ENCODE measurements at regions not wholly inside any gene's neighbourhood (a gene's known extent, or its start where the extent isn't known, plus 50 kb on each side); places are given as distances from the start of the nearest gene placed in this dataset.

DNA sequence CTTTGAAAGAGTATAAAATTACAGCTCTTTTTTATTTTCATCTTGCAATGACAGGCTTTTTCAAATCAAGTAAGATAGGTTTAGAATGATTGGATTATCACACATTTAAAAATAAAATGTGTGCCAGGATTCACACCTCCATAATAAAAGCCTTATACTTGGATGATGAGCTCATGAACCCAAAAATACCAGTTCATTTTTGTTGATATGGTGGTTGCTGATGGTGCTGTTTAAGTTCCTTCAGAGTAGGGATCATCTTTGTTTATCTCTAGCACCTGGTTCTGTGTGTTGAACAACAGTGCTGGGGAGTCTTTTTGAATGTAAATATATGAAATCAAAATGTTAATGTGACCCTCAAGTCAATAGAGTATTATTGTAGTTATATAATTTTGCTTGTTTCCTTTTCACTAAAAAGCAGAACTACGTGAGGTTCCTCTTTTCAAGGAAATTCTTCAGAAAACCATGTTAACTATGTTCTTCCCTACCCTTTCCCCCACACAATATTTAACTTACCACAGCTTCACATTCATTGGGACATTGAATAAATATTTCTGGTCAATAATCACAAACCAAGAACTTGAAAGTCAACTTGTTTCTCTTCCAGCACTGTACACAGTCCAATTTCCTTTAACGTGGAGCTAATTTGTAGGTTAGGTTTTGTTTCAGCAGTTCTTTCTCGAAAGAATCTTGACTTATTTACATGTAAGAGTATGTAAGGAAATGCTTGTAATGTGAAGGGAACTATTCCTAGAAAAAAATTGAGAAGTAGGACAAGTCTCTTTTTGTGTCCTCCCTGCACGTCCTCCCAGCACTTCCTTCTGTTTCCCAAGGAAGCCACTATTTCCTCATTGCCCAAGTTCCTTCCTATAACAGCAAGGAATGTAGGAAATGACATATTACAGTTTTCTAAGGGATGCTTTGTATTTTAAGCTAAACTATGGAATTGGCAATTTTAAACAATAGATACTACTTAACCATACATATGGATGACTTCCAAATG lies 945.9 kb upstream of the CITED2 start:
- no peak for DNase-seq (ENCODE audit: low spot score)

DNA sequence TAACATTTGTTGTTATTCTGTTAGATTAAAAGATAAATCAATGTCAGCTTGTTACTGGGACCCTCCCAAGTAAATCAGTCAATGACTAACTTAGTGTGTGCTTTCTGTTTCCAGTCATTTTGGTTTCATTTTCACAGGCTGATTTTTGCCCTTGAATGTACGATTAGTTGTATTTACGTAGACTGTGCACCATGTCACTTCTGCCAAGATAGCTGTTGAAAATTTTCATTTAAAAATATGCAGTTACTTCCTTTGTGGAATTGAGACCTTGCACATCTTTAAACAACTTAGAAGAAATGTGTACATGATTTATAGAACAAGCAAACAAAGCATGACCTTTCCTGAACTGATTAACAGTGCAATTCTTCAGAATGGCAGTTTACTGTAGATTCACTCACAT lies 944.8 kb upstream of the CITED2 start:
- DNase-seq (ENCODE audit: low spot score) = no peak

DNA sequence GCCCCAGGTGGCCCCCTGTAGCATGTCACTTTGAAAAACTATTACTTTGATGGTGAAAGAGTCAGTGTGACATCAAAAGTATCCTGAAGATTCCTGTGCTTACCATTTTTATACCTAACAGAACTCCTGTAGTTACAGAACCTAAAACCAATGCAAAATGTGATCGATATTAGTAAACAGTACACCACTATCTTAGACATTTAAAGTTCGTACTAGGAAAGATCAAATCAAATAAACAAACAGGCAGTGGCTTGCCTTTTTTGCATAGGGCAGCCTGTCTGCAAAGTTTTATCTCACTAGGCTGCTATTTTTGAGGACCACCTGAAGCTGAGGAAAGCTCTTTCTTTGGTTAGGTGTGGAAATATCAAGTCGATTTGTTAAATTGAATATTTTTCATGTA lies 944.0 kb upstream of the CITED2 start:
- no peak for DNase-seq (ENCODE audit: low spot score)

DNA sequence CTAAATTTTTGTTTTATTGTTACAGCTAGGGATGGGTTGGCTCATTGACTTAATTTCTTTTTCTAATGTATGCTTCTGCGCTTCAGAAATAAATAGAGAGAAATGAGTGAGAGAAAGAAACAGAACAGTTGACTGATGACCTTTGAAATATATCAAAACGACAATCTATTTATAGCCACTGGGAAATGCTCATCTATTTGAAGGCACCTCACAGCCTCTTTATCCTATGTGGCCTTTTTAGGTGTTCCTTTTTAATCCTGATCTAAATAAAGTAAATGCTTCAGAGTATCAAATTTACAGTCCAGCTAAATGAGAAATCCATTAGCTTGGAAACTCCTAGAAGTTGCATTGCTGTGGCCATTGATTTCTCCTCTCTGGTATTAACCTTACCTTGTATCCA lies 943.5 kb upstream of the CITED2 start:
- DNase-seq (ENCODE audit: low spot score) = no peak

DNA sequence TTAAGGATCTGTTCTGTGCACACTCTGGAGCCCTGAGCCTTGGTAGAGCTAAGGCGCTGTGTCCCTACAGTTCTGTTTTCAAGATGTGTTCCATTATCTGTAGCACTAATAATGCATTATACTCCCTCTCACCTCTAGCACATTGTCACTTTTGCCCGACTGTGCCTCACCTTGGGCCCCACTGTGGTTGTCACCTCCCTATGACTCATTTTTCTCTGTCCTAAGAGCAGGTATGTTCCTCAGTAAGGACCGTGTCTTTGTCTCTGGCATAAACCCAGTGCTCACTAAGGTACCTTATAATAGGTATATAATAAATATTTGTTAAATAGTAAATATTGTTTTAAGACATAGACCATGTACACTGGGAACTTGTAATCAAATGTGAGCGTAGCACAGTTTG lies 942.5 kb upstream of the CITED2 start:
- no peak for DNase-seq (ENCODE audit: low spot score)

DNA sequence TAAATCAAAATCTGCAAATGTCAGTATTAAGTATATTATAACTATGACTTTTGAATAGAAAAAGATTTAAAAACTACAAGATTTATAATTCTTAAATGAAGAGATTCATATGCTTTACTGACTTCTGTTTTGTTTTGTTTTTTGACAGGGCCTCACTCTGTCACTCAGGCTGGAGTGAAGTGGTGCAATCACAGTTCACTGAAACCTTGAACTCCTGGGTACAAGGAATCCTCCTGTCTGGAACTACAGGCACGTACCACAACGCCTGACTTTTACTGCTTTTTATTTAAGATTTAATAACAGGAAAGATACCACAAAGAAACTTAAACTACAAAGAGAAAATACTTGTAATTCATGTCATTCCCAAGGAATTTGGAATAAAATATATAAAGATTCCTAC lies 940.2 kb upstream of the CITED2 start:
- DNase-seq (ENCODE audit: low spot score) = no peak

DNA sequence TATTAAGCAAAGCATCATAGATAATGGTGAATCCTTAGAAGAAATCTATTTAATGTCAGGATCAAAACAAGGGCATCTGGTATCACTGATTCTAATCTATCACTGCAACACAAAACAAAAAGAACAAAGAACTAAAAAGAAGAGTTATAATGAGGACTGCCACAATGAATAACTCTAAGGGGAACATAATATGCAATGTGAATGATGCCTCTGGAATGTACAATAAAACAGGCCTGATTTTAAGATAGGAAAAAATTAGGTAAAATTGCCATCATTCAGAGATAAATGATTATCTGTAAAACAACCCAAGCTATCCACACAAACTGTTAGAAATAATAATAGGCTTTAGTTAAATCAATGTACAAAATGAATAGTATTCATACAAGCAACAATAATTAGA lies 936.7 kb upstream of the CITED2 start:
- DNase-seq (ENCODE audit: low spot score) = no peak

DNA sequence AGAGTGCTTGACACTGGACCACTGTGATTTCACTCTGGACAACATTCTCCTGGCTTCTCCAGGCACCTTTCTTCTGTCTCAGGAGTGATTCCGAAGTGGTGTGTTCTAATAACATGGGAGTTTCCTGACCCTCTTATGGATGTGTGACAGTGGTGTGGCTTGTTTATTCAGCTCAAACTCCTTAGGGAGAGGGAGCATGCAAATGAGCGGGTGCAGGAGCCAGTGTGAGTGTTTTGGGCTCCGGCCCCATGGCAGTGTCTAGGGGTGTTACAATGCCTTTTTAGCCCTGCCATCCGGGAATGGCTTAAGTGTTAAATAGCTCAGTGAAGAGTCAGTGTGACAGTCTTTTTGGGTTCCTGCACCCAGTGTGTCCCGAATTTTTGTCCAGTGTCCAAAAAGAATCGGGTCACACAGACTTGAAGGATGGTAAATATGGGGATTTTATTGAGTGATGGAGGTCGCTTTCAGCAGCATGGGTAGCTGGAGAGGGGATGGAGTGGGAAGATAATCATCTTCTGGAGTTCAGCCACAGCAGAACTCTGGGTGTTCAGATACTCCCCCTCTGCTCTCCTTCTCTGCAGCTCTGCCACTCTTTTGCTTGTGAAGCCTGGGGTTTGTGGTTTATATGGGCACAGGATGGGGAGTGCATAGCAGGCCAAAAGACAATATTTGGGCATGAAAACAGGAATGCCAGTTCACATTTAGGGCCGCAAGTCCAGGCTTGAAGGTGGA lies 928.9 kb upstream of the CITED2 start:
- no peak for DNase-seq (ENCODE audit: low spot score)

DNA sequence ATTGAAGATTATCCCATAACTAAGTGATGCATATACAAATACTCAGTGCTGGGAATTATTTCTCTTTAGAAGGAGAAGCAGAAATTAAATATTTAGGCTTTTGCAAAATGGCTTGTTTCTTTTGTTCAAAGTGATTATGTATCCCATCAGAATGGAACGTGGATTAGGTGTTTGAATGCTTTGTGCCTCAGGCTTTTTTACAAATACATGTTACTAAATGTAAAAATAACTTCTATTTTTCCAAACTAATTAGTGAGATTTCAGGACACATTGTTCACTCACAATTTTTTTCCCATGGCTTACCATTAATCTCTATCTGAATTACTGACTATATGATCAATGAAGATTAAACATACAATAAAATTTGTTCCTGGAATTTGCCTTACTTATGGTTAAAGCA lies 925.9 kb upstream of the CITED2 start:
- DNase-seq (ENCODE audit: low spot score) = no peak

DNA sequence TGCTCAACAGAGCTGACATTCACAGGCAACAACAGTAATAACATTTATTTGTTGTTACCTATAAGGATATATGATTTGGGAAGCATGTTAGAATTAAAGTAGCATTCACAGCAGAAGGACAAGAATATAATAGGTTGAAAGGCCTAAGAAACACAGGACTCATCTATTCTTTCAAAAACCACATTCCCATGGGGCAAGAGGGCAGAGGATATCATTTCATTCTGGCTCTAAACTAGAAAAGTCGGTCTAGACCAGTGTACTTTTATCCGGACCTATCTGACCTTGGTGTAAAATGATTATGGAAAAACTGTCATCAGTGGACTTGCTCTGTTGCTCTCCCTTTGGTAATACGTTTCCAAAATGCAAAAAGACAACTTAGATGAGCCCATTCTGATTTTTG lies 914.7 kb upstream of the CITED2 start:
- no peak for DNase-seq (ENCODE audit: low spot score)

DNA sequence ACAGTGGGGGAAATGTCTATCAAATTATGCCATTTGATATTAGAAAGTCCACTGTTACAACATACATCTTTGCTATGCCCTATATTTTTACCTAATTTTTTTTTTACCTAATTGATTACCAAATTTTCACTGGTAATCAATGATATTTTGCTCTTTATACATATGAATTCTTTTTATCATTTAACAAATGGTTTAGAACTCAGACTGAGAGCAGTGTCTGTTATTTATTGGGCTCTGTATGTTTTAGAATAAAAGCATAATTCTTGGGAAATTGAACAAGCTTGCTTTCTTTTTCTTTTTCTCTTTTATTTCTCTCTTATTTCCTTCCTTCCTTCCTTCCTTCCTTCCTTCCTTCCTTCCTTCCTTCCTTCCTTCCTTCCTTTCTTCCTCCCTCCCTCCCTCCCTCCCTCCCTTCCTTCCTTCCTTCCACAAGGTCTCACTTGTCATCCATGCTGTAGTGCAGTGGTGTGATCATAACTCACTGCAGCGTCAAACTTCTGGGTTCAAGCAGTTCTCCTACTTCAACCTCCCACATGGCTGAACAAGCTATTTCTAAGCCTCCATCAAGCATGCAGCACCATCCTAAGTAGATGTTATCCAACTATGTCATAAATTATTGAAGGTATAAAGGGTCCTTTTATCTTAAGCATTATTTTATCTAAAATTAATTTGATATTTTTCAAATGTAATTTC lies 911.7 kb upstream of the CITED2 start:
- no peak for DNase-seq (ENCODE audit: low spot score)

DNA sequence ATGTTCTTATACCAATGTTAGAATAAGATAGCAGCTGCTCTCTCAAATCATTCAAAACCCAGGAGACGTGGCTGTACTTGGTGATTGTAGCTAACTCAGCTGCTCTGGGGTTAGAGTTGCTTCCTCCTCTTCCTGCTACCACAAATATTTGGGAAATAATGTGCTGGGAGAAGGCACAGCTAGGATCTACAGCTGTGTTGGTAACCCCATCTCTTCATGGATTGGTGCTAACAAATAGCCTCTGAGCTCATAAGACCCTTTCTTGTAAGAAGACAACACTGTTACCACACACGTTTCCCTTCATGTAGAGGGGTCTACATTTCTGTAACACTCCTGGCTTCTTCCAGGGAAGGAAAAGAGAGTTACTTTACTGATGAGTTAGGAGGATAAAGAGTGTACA lies 911.0 kb upstream of the CITED2 start:
- no peak for DNase-seq (ENCODE audit: low spot score)

DNA sequence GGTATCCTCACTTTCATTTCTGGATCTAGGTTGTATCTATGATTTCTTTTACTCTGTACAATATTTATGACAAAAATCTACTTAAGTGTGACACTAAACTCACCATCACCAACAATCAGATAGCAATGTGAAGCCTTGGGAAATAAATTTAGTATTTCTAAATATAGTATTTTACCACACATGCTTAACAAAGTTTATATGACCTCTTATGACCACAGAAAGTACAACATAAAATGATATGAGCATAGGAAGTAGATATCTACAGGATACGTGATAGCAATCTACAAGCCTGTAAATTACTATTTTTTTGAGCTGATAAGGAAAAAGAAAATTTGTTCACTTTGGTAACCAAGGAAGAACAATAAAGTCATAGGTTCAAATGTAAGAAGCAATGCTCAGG lies 910.4 kb upstream of the CITED2 start:
- no peak for DNase-seq (ENCODE audit: low spot score)

DNA sequence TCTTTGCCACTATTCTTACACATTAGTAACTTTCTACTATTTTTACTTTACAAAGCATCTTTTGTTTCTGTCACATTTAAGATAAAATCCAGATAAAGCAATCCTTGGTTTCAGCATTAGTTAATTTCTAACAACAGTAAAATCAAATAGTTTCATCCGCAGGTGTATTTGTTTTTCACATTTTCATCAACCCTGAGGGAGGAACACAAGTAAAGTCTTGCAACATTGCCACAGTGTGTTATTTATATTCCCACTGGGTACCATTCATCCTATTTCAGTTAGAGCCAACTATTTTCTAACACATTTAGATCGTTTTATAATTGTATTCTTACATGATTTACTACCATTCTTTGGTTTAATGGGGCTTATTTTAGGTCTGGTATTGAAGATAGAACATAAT lies 908.7 kb upstream of the CITED2 start:
- DNase-seq (ENCODE audit: low spot score) = no peak

DNA sequence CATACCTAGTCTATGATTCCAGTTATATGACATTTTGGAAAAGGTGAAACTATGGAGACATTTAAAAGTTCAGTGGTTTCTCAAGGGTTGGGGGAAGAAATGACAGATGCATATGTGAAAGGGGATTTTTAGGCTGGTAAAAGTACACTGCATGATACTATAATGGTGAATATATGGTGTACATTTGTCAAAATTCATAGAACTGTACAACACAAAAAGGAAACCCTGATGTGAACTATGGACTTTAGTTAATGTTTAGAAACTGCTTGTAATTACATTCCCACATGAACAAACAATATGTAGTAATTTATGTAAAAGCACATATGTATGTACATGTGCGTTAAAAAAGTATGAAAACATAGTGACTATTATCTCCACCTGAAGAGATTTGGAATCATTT lies 907.3 kb upstream of the CITED2 start:
- no peak for DNase-seq (ENCODE audit: low spot score)

DNA sequence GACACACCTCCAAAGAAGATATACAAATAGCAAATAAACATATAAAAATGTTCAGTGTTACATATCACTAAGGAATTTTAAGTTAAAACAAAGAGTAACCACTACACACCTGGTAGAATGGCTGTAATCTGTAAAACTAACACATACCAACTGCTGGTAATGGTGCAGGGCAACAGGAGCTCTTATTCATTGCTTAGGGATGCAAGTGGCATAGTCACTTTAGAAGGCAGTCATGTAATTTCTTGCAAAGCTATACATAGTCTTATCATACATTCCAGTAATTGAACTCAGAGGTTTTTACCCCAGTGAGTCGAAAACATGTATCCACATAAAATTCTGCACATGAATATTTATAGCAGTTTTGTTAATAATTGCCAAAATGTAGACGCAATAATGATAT lies 906.8 kb upstream of the CITED2 start:
- no peak for DNase-seq (ENCODE audit: low spot score)

DNA sequence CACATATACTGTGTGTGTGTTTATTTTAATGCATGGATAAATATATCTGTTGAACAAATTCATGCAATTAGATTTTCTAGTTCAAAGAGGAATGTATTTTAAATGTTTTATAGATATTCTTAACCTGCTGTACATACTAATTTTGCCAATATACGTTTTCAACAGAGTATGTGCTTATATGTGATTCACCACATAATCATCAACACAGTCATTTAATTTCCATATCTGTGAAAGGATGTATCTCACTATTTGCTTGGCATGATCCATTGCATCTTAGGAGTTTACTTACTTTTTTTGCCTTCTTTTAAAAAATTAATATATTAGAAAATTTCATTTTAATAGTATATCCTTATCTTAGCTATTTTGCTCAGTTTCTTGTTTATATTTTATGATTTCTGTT lies 902.3 kb upstream of the CITED2 start:
- no peak for DNase-seq (ENCODE audit: low spot score)

DNA sequence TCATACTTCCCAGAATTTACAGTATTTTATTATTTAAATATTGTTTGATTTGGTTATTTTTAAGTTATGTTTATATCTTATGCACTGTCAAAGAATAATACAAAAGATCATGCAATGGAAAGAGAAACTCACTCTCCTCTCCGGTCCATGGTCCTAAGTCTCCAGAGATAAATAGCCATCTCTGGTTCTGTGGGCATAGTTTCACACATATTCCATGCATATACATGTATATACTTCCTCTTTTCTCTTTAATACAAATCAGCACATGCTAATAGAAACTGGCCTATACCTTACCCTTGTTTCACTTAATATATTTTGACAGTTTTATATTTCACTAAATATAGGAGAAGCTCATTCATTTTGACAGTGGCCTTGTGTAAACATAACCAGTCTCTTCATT lies 901.7 kb upstream of the CITED2 start:
- DNase-seq (ENCODE audit: low spot score) = no peak

DNA sequence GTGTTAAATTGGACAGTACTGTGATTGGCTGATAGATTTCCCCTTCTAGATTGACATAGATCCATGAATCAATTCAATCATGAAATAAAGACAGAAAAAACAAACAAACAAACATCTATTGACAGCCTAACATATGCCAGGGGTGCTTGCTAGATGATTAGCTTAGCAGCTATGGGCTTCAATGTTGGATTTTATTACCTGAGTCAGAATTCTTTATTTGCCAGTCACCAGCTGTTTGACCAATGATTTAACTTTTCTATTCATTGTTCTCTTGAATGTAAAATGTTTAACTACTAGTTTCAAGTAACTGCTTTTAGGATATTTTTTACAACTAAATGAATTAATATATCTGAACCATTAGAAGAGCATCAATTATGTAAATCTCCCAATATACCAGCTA lies 901.3 kb upstream of the CITED2 start:
- no peak for DNase-seq (ENCODE audit: low spot score)

DNA sequence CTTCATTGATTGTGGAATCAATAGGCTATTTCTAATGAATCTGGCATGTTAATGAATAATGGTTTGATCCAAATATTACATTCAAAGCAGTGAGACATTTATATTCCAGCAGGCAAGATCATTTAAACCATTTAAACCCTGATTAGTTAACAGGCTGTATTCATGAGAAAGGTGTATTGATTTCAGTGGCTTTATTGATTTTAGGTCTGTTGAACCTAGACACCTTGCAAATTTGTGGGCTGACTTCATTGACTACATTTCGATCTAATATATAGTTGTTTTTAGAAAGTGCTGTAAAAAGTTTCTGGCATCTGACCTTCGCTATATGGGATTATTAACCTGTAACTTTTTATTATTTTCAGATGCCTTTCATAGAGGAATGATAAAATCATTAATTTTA lies 900.1 kb upstream of the CITED2 start:
- no peak for DNase-seq (ENCODE audit: low spot score)

DNA sequence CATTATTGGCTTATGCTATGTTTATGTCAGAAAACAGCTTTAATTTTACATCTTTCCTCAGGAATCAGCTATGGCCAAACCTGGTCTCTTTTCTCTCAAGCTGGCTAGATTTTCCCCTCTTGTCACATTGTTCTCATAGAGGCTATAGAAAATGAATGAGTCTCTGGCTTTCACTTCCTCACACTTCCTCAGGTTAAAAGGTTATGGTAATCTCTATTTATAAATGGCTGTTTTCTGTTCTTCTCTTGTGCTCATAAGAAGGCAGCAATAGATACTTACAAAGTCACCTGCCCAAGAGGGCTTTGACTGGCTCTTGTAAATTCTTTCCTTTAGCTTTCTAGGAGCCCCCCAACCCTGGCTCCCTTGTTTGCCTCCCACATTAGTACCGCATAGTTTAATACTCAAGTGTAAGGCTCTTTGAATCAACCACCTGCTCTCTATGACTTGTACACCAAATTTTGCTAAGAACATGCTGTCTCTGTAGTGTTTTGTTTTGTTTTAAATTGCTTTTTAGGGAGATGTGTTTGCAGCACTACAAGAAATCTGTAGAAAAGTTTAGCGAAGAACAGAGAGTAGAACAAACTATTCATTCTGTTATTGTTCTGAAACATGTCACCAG lies 897.4 kb upstream of the CITED2 start:
- DNase-seq (ENCODE audit: low spot score) = no peak

DNA sequence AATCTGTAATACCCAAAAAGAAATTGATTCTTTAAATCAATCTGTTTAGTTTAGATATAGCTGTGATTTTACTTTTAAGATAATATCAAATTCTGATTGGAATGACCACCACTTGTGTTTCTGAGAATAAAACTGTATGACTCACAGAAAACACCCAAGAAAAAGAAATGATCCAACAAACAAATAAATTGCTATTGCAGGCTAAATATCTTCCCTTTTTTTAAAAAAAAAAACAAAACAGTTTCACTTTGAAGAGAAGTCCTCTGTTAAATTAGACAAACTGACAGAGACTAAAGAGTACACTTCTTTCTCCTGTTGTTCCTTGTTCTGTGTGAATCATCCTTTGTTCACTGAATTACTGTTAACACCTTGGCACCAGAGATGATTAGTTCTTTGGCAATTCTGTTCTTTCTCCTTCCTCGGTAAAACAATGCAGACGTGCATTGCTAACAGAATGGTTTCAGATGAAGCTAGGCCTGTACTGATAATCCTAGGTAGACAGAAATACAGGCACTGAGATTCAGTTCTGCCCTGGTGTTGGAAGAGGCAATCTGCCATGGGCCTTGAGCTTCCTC lies 895.2 kb upstream of the CITED2 start:
- DNase-seq (ENCODE audit: low spot score) = no peak

All from CD4-positive, alpha-beta T cell treated with Interleukin-2 at 100 ng/mL for 4 hours (primary cell).